AML-193 (cell line): ENCODE measurements at regions not wholly inside any gene's neighbourhood (a gene's known extent, or its start where the extent isn't known, plus 50 kb on each side); places are given as distances from the start of the nearest gene placed in this dataset.
"Not testable (repeated sequence)": the region's sequence is repeated elsewhere in the genome, so short reads cannot be mapped to it uniquely, and the experiment has no call there.

ENCODE experiments used
- DNase-seq, 2 experiments: peaks; one replicate each; lab custom pipeline; 2025; lab: John Stamatoyannopoulos, UW

GRCh38 chr3:89533275-89533674, 425.9 kb downstream of the EPHA3 start:
- no peak for DNase-seq

GRCh38 chr3:89554587-89554986, 447.2 kb downstream of the EPHA3 start:
- not testable (repeated sequence) for DNase-seq

DNA sequence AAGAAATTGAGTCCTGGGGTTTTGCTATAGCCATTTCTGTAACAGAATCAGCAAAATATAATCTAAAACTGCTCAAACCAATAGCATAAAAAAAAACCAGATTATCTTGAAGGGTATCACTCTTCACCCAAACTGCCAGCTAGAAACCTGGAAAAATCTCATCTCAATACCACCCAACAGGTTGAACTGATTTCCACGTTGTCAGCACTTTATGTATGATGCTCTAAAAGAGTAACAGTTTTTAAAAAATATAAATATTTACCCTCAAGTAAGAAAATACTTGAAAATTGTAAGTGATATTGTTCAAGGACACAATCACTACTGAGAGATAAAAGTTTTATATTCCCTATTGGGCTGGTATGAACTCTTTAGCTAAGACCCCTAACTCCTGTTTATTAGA, 451.3 kb downstream of the EPHA3 start:
- no peak for DNase-seq

GRCh38 chr3:89560568-89560967, 453.1 kb downstream of the EPHA3 start:
- no peak for DNase-seq

GRCh38 chr3:89562373-89562772, 455.0 kb downstream of the EPHA3 start:
- peak; percentile 25 for DNase-seq

DNA sequence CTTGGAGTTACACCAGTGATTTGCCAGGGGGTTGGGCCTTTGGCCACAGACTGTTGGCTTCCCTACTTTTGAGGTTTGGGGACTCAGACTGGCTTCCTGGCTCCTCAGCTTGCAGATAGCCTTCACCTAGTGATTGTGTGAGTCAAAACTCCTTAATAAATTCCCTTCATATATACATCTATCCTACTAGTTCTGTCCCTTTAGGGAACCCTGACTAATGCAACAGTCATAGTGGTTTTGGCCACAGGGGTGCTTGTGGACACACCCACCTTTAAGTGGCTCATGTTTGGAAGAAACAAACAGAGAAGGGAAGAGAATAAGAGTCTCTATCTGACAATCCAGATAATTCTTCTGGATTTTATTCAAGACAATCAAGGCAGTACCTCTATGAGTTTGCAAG, 457.7 kb downstream of the EPHA3 start:
- no peak for DNase-seq

- no peak for DNase-seq
Observed at GRCh38 chr3:89570465-89570864, 463.0 kb downstream of the EPHA3 start.

DNA sequence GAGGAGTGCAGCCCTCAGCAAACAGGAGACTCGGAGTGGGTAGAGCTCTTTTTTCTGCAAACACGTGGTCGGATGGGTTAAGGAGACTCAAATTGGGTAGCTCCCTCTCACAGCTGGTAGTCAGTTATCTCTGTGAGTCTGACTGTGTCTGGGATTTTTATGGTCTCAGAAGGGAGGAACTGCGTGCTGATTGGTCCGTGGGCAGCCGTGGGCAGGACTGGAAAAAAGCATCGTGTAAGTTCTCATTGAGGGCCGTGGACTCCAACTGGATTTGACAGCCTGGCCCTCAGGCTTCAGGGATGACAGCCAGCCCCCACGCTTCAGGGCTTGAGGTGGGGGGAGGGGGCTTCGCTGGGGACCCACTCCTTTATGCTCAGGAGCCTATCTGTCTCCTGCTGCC, 463.9 kb downstream of the EPHA3 start:
- DNase-seq: no peak

GRCh38 chr3:89571707-89572106, 464.3 kb downstream of the EPHA3 start:
- DNase-seq: no peak

- no peak for DNase-seq
Observed at GRCh38 chr3:89572261-89572660, 464.8 kb downstream of the EPHA3 start.

DNA sequence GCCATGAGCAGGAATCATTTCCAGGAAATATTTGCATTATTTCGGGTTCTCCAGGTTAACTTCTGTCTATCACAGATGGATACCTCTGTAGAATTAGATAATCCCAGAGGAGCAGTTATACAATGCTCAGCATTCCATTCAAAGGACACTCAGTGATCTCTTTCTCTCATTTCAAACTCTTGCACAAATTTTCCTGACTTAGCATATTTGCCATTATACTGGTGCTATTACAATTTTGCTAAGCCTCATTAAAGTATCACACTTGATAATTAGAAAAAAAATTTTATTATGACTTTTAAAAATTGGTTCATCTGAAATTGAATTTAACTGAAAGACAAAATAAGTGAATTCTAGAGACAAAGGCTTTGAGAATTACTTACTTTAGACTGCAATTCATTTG, 469.0 kb downstream of the EPHA3 start:
- DNase-seq: no peak

GRCh38 chr3:89577637-89578530, 470.5 kb downstream of the EPHA3 start:
- no peak for DNase-seq

DNA sequence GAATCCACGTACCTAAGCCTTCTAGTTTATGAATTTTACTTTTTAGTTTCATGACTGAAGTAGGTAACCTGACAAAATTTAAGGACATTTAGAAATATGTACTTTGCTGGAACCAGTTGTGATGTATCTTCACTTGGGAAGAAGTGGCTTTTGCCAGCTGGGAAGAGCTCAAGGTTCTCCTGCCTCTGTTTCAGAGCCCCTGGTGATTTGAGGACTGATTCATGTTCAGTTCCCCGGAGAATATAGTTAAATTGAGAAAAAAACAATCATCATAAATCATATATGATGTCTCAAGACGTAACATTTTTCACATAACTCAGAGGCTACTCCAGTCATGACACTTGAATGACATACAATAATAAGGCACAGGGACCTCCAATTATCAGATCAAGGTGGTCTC, 473.4 kb downstream of the EPHA3 start:
- no peak for DNase-seq

DNA sequence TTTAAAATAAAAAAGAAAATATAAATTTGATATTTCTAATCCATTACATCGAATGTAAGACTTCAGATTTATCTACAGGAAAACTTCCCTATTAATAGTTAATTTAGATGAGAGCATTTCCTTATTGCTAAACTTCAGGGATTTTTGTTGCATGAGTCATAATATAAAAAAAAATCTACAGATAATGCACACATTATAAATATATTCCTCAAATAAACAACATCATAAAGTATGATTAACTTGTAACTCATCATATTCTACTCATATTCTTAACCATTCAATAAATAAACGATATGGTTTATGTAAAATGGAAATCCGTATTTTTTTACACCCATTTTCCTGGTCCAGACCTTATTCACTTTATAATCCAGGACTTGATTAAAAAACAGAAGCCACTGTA, 477.0 kb downstream of the EPHA3 start:
- DNase-seq: no peak

GRCh38 chr3:89586256-89586655, 478.8 kb downstream of the EPHA3 start:
- no peak for DNase-seq

GRCh38 chr3:89586676-89587075, 479.3 kb downstream of the EPHA3 start:
- no peak for DNase-seq

- no peak for DNase-seq
Observed at GRCh38 chr3:89606151-89606550, 498.7 kb downstream of the EPHA3 start.

- DNase-seq: no peak
Observed at GRCh38 chr3:89612027-89612426, 504.6 kb downstream of the EPHA3 start.

GRCh38 chr3:89613241-89613640, 505.8 kb downstream of the EPHA3 start:
- DNase-seq: no peak

- DNase-seq: no peak
Observed at GRCh38 chr3:89617706-89618105, 510.3 kb downstream of the EPHA3 start.

DNA sequence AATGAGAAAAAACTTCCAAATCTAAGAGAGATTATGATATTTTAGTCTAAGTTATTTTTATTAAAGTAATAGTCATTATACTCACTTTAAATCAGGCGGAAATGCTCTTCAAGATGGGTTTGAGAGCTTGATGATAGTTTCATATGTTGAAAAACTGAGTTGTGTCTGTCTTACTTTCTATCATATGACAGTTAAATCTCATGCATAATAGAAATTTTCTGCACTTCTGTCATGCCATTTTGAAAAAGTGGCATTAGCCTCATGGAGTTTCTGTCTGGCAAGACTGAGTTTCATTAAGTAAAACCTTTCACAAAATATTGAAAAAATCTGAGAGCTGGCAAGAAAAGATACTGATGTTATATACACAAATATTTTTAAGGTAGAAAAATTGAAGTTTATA, 511.8 kb downstream of the EPHA3 start:
- DNase-seq: no peak

GRCh38 chr3:89622063-89622700, 514.8 kb downstream of the EPHA3 start:
- DNase-seq: no peak

DNA sequence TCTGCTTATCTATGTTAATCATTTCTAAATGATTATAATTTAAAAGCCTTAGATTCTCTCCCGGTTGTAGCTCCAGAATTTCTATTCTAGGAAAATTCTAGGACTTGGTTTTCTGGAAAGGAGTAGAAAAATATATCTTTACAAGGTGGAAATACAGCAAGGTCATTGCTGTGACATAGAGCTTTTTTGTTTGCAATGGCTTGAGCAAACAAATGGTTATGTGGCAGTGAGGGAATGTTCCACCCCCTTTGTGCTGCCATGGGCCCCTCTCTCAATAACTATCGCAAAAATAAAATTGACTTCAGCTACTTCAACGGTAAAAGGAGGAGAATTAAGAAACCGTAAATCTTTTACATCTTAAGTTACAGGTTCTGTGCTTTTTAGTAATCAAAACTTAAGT, 517.1 kb downstream of the EPHA3 start:
- no peak for DNase-seq

DNA sequence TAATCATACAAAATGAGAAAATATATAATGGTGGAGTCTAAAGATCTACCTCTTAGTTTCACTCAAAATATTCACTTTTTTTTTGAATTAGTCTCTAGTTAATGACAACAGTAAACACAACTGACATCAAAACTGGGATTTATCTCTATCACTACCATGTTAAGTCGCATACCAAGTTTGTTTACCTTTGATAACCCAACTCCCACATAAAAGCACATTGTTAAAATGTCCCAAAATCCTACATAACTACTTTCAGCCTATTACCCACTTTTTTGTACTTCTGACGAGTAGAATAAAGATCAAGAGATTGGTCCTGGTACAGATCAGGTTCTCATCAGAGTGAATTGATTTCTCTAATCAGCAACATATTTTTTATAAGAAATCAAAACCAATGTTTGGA, 518.5 kb downstream of the EPHA3 start:
- DNase-seq: no peak
